CD14-positive monocyte (primary cell): ENCODE measurements at regions not wholly inside any gene's neighbourhood (a gene's known extent, or its start where the extent isn't known, plus 50 kb on each side); places are given as distances from the start of the nearest gene placed in this dataset.

Source experiments
- DNase-seq, 3 donors: peaks; one replicate each; pipeline ENCODE4 v3.0.0-alpha.2; 2011 to 2022
- H2AFZ ChIP-seq: 2 replicates; pipeline ENCODE4 v1.6.0; 2012; ENCODE audit warnings: mild to moderate bottlenecking, low read depth, low read length, inconsistent platforms; ENCODE audit not compliant: insufficient read depth, poor library complexity, severe bottlenecking
- H3K27ac ChIP-seq, 2 donors: 1 replicate in 1 of 2; 2 replicates in 1 of 2; pipeline ENCODE4 v1.5.1; 2012 to 2013; ENCODE audit warnings: low read length in 2 of 2, control low read depth in 1 of 2, inconsistent platforms in 1 of 2, low read depth in 1 of 2, mild to moderate bottlenecking in 1 of 2
- H3K27me3 ChIP-seq, 2 donors: one replicate each; pipeline versions ENCODE4 v1.6.0 to v1.6.1; 2011 to 2013; ENCODE audit warnings: low read length in 2 of 2; ENCODE audit not compliant: control insufficient read depth in 2 of 2, insufficient read depth in 2 of 2
- H3K36me3 ChIP-seq, 2 donors: replicated peaks in 1 of 2; 1 replicate in 1 of 2; 2 replicates in 1 of 2; pipeline versions ENCODE4 v1.5.1 to v1.6.1; 2012 to 2013; ENCODE audit warnings: low read length in 2 of 2, control low read depth in 1 of 2, inconsistent platforms in 1 of 2, mild to moderate bottlenecking in 1 of 2; ENCODE audit not compliant: insufficient read depth in 2 of 2, control insufficient read depth in 1 of 2
- H3K4me1 ChIP-seq, 2 donors: 1 replicate in 1 of 2; 2 replicates in 1 of 2; pipeline versions ENCODE4 v1.5.1 to v1.6.1; 2012 to 2013; ENCODE audit warnings: low read length in 2 of 2, control low read depth in 1 of 2, inconsistent platforms in 1 of 2, mild to moderate bottlenecking in 1 of 2, moderate library complexity in 1 of 2; ENCODE audit not compliant: insufficient read depth in 2 of 2, control insufficient read depth in 1 of 2
- H3K4me2 ChIP-seq: replicated peaks from 2 replicates; pipeline ENCODE3; 2012; ENCODE audit warnings: low read length, moderate library complexity, mild to moderate bottlenecking; ENCODE audit not compliant: poor library complexity, severe bottlenecking; ENCODE audit errors: extremely low read depth
- H3K4me3 ChIP-seq, 3 experiments: fragments of 200-600 bp in 1 of 3; sonication (generic) in 1 of 3; replicated peaks in 1 of 3; 1 replicate in 2 of 3; 2 replicates in 1 of 3; pipeline ENCODE4 v1.5.1; 2011 to 2013; ENCODE audit warnings: low read length in 3 of 3, mild to moderate bottlenecking in 3 of 3, control low read depth in 2 of 3, low read depth in 2 of 3, inconsistent platforms in 1 of 3, moderate library complexity in 1 of 3
- H3K79me2 ChIP-seq: 2 replicates; pipeline ENCODE4 v1.6.0; 2012; ENCODE audit warnings: mild to moderate bottlenecking, control low read depth, inconsistent platforms, low read length, moderate library complexity; ENCODE audit not compliant: insufficient read depth
- H3K9ac ChIP-seq: 2 replicates; pipeline ENCODE4 v1.6.0; 2017; ENCODE audit warnings: low read length, mild to moderate bottlenecking; ENCODE audit not compliant: insufficient read depth, poor library complexity, severe bottlenecking
- H3K9me3 ChIP-seq, 2 donors: replicated peaks in 1 of 2; 1 replicate in 1 of 2; 2 replicates in 1 of 2; pipeline versions ENCODE4 v1.5.1 to v1.6.1; 2012 to 2013; ENCODE audit warnings: low read length in 2 of 2, control low read depth in 1 of 2; ENCODE audit not compliant: control insufficient read depth in 1 of 2, insufficient read depth in 1 of 2
- H4K20me1 ChIP-seq: 2 replicates; pipeline ENCODE4 v1.6.0; 2012; ENCODE audit warnings: mild to moderate bottlenecking, low read length, control low read depth, moderate library complexity; ENCODE audit not compliant: insufficient read depth
- H3K27ac Mint-ChIP-seq, 7 donors: one replicate each; pipeline ENCODE4 v1.8.0; 2020; ENCODE audit warnings: mild to moderate bottlenecking in 7 of 7, mixed read lengths in 7 of 7, moderate library complexity in 6 of 7, inconsistent platforms in 2 of 7
- H3K27me3 Mint-ChIP-seq, 3 donors: one replicate each; pipeline ENCODE4 v1.8.0; 2021 to 2022; ENCODE audit warnings: low read depth in 3 of 3, mild to moderate bottlenecking in 3 of 3, mixed read lengths in 3 of 3, moderate library complexity in 3 of 3, inconsistent platforms in 1 of 3
- H3K36me3 Mint-ChIP-seq, 2 donors: one replicate each; pipeline ENCODE4 v1.8.0; 2020; ENCODE audit warnings: mixed read lengths in 2 of 2, inconsistent platforms in 1 of 2, mild to moderate bottlenecking in 1 of 2
- H3K4me1 Mint-ChIP-seq: one replicate; pipeline ENCODE4 v1.8.0; 2020; ENCODE audit warnings: mild to moderate bottlenecking, mixed read lengths
- H3K4me3 Mint-ChIP-seq, 2 donors: one replicate each; pipeline ENCODE4 v1.8.0; 2020; ENCODE audit warnings: mild to moderate bottlenecking in 2 of 2, mixed read lengths in 2 of 2, moderate library complexity in 1 of 2
- H3K9me3 Mint-ChIP-seq, 7 donors: one replicate each; pipeline ENCODE4 v1.8.0; 2020 to 2022; ENCODE audit warnings: mixed read lengths in 7 of 7, mild to moderate bottlenecking in 6 of 7, moderate library complexity in 6 of 7, inconsistent platforms in 2 of 7
- CTCF ChIP-seq: fragments of 200-600 bp; IDR thresholded peaks from one replicate; pipeline ENCODE4 v1.8.0; 2022; ENCODE audit warnings: antibody characterized with exemption, mild to moderate bottlenecking
- WGBS: methylation state at CpG from one replicate; pipeline ENCODE4 v1.1.5; 2013; ENCODE audit warnings: missing lambda C conversion rate; ENCODE audit not compliant: insufficient coverage; 5-methylcytosine and 5-hydroxymethylcytosine counted together
- intact Hi-C, 2 donors: fragments of 100-400 bp; cut with micrococcal nuclease; formaldehyde crosslinking; loops; one replicate each; pipeline versions ENCODE4 v1.15.0 to v1.15.1; 2023

DNA sequence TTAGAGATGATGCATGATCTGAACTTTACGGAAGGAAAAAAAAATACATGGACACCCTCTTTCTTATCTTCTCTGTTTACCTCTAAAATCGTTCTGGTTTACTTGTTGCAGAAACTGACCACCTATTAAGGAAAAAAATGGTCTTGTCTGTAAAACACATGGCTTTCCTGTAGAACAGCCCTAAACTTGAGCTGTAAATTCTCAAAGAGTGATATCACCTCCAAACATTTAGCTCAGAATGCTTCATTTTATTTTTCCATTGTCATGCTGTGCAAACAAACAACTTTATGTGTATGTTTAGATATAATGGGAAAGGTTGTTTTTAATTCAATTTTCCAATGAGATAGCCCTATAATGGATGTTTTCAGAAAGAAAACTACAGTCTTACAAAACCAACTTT lies 237.4 kb upstream of the NR2F2 start:
- H3K27me3 ChIP-seq = peaks cover 0 to 5% of the 10 kb centered on the region in 2 donors
- H2AFZ ChIP-seq = no peak overlapping the region
- no CpG with 5 or more reads among the region's 2 CpGs for WGBS
- H3K9me3 Mint-ChIP-seq = peaks cover 0 to 7% (median 0%) of the 10 kb centered on the region in 7 donors
- H3K79me2 ChIP-seq = no peaks in the 10 kb centered on the region
- no peaks in the 10 kb centered on the region for H3K36me3 Mint-ChIP-seq
- no peak overlapping the region for H3K4me3 ChIP-seq
- H3K4me1 Mint-ChIP-seq = no peaks in the 10 kb centered on the region
- no peaks in the 10 kb centered on the region for H3K4me1 ChIP-seq
- TF ChIP-seq CTCF = no peak
- no peak for DNase-seq
- no peak overlapping the region for H3K4me2 ChIP-seq
- no peak overlapping the region for H3K27ac ChIP-seq
- H3K9me3 ChIP-seq = no peaks in the 10 kb centered on the region
- intact Hi-C loops = no loop called here
- no peaks in the 10 kb centered on the region for H4K20me1 ChIP-seq
- H3K4me3 Mint-ChIP-seq = no peak overlapping the region
- peaks cover 0 to 9% (median 4%) of the 10 kb centered on the region in 3 donors for H3K27me3 Mint-ChIP-seq
- no peak overlapping the region for H3K9ac ChIP-seq
- no peak overlapping the region for H3K27ac Mint-ChIP-seq
- no peaks in the 10 kb centered on the region for H3K36me3 ChIP-seq

- no peak overlapping the region for H2AFZ ChIP-seq
- WGBS = no CpG with 5 or more reads among the region's 2 CpGs
- H3K4me1 ChIP-seq = no peaks in the 10 kb centered on the region
- H3K27ac ChIP-seq = no peak overlapping the region
- Mint-ChIP-seq H3K36me3 (no peaks in the 10 kb centered on the region), H3K27me3 (peaks cover 0 to 4% (median 2%) of the 10 kb centered on the region in 3 donors), H3K9me3 (peaks cover 0 to 11% (median 3%) of the 10 kb centered on the region in 7 donors), H3K27ac (no peak overlapping the region), H3K4me1 (no peaks in the 10 kb centered on the region), H3K4me3 (no peak overlapping the region)
- DNase-seq = no peak
- no peak overlapping the region for H3K9ac ChIP-seq
- intact Hi-C loops = no loop called here
- H3K4me2 ChIP-seq = no peak overlapping the region
- no peaks in the 10 kb centered on the region for H3K36me3 ChIP-seq
- peaks cover 0 to 2% of the 10 kb centered on the region in 2 donors for H3K27me3 ChIP-seq
- H3K9me3 ChIP-seq = no peaks in the 10 kb centered on the region
- H3K79me2 ChIP-seq = no peaks in the 10 kb centered on the region
- no peaks in the 10 kb centered on the region for H4K20me1 ChIP-seq
- no peak for TF ChIP-seq CTCF
- H3K4me3 ChIP-seq = no peak overlapping the region
These were observed 232.8 kb upstream of the NR2F2 start for GRCh38 chr15:96097661-96098060.
